ENCODE measurements at regions not wholly inside any gene's neighbourhood (a gene's known extent, or its start where the extent isn't known, plus 50 kb on each side); places are given as distances from the start of the nearest gene placed in this dataset.
A peak's percentile ranks its signal among the peaks of the same experiment; 100 is the strongest.
"Not testable (repeated sequence)": the region's sequence is repeated elsewhere in the genome, so short reads cannot be mapped to it uniquely, and the experiment has no call there.

DNA sequence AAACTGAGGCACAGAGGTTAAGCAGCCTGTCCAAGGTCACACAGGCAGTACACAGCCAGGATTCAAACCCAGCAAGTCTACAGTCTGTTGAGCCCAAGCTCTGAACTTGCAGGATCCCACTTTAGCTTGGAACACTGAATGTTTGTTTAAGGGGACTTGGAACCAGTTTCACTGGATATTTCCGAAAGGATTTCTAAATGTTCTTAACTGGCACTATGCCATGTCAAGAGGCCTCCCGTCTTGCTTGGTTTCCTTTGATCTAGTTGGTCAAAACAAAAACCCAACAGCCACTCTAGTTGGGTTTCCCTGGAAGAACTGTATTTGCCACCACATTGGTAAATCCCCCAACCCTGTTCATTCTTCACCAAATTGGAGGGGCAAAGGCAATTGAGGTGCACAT is 317.6 kb upstream of the KAZN start:
- Histone ChIP-seq H3K36me3 (ENCODE audit: control insufficient read depth, insufficient read depth, low read length) (no peaks in the 10 kb centered on the region), H3K27ac (ENCODE audit: low read depth, low read length) (no peak overlapping the region), H3K27me3 (ENCODE audit: control insufficient read depth, insufficient read depth, low read length) (no peaks in the 10 kb centered on the region), H3K4me3 (ENCODE audit: low read depth, low read length) (no peak overlapping the region), H3K4me1 (ENCODE audit: control insufficient read depth, insufficient read depth, low read length) (peaks cover 3% of the 10 kb centered on the region), H3K9me3 (ENCODE audit: control insufficient read depth, insufficient read depth, low read length) (no peaks in the 10 kb centered on the region)
- WGBS (ENCODE audit: insufficient coverage): 40% methylated on average over 2 of the region's 2 CpGs
- no peak for DNase-seq (ENCODE audit: low read depth in 4 of 6, low spot score in 6 of 6)

DNA sequence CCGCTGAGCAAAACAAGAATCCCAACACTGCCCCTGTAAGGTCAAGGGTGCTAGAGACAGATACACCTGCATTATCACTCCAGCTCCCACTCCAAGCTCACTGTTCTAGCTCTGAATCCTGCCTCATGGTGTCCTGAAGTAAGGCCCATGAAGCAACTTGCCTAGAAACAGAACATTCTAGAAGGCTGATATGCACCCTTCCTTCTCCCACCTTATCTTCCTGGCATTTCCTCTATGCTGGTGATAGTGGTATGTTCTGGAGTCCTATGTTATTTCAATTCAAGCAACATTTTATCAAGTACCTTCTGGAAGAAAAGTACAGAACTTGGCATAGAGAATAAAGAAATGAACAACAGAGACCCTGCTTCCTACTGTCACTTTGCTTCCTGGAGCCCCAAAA is 317.1 kb upstream of the KAZN start:
- no peak overlapping the region for H3K4me3 ChIP-seq (ENCODE audit: low read depth, low read length)
- H3K4me1 ChIP-seq (ENCODE audit: control insufficient read depth, insufficient read depth, low read length): peaks cover 3% of the 10 kb centered on the region
- 79% methylated on average over 1 of the region's 1 CpG for WGBS (ENCODE audit: insufficient coverage)
- no peaks in the 10 kb centered on the region for H3K36me3 ChIP-seq (ENCODE audit: control insufficient read depth, insufficient read depth, low read length)
- H3K27me3 ChIP-seq (ENCODE audit: control insufficient read depth, insufficient read depth, low read length): no peaks in the 10 kb centered on the region
- H3K27ac ChIP-seq (ENCODE audit: low read depth, low read length): no peak overlapping the region
- no peaks in the 10 kb centered on the region for H3K9me3 ChIP-seq (ENCODE audit: control insufficient read depth, insufficient read depth, low read length)
- no peak for DNase-seq (ENCODE audit: low read depth in 4 of 6, low spot score in 6 of 6)

DNA sequence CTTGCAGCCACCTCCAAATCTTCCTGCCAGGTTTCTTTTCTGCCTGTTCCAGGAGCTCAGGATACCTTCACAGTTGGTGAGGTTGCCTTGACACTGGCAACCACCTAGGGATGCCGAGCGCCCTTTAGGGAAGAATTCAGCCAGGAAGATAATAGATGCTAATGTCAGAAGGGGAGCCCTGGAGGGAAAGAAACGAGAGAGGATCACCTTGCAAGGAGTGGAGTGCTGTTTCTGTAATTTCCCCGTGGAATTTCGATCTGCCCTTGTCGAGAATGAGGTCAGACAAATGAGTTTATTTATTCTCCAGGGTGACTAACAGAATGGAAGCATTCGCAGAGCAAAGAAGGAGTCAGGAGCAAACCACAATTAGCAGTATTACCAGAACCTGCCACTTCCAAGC is 315.8 kb upstream of the KAZN start:
- H3K4me3 ChIP-seq (ENCODE audit: low read depth, low read length): no peak overlapping the region
- H3K9me3 ChIP-seq (ENCODE audit: control insufficient read depth, insufficient read depth, low read length): no peaks in the 10 kb centered on the region
- no peaks in the 10 kb centered on the region for H3K36me3 ChIP-seq (ENCODE audit: control insufficient read depth, insufficient read depth, low read length)
- peaks cover 3% of the 10 kb centered on the region for H3K4me1 ChIP-seq (ENCODE audit: control insufficient read depth, insufficient read depth, low read length)
- 32% methylated on average over 4 of the region's 7 CpGs for WGBS (ENCODE audit: insufficient coverage)
- DNase-seq (ENCODE audit: low read depth in 4 of 6, low spot score in 6 of 6): peak in 1 of 6 donors; percentile 67
- H3K27ac ChIP-seq (ENCODE audit: low read depth, low read length): no peak overlapping the region
- no peaks in the 10 kb centered on the region for H3K27me3 ChIP-seq (ENCODE audit: control insufficient read depth, insufficient read depth, low read length)

DNA sequence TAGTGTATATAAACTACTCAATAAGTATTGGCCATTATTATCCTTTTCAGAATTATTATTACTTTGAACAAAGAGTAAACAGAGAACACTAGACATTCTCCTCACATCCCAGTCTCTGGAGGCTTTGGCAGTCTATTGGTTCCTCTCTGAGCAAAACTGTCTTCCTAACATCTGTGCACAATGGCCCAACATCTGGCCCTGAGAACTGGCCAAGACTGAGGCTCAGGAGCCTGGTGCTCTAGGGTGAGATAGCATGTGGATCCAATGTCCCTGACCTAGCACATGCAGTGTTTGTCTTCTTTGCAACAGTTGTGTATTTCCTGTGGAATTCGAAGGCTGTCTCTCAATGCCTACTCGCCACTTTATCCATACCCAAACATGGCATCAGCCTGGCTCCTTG is 313.2 kb upstream of the KAZN start:
- 88% methylated on average over 2 of the region's 2 CpGs for WGBS (ENCODE audit: insufficient coverage)
- no peak for DNase-seq (ENCODE audit: low read depth in 4 of 6, low spot score in 6 of 6)

DNA sequence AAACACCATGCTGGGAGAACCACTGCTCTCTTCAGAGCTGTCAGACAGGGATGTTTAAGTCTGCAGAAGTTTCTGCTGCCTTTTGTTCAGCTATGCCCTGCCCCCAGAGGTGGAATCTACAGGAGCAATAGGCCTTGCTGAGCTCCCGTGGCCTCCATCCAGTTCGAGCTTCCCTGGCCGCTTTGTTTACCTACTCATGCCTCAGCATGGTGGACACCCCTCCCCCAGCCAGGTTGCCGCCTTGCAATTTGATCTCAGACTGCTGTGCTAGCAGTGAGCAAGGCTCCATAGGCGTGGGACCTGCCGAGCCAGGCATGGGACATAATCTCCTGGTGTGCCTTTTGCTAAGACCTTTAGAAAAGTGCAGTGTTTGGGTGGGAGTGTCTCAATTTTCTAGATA is 307.3 kb upstream of the KAZN start:
- not testable (repeated sequence) for H3K9me3 ChIP-seq (ENCODE audit: control insufficient read depth, insufficient read depth, low read length); H3K27ac ChIP-seq (ENCODE audit: low read depth, low read length); H3K4me3 ChIP-seq (ENCODE audit: low read depth, low read length); H3K4me1 ChIP-seq (ENCODE audit: control insufficient read depth, insufficient read depth, low read length); H3K36me3 ChIP-seq (ENCODE audit: control insufficient read depth, insufficient read depth, low read length); DNase-seq (ENCODE audit: low read depth in 4 of 6, low spot score in 6 of 6); H3K27me3 ChIP-seq (ENCODE audit: control insufficient read depth, insufficient read depth, low read length)
- WGBS (ENCODE audit: insufficient coverage): 44% methylated on average over 3 of the region's 6 CpGs

More for the DNA sequence above, 313.2 kb upstream of the KAZN start:
- H3K4me1 ChIP-seq (ENCODE audit: control insufficient read depth, insufficient read depth, low read length): peaks cover 3% of the 10 kb centered on the region
- no peaks in the 10 kb centered on the region for H3K9me3 ChIP-seq (ENCODE audit: control insufficient read depth, insufficient read depth, low read length)
- H3K27ac ChIP-seq (ENCODE audit: low read depth, low read length): no peak overlapping the region
- H3K27me3 ChIP-seq (ENCODE audit: control insufficient read depth, insufficient read depth, low read length): no peaks in the 10 kb centered on the region
- H3K4me3 ChIP-seq (ENCODE audit: low read depth, low read length): no peak overlapping the region
- H3K36me3 ChIP-seq (ENCODE audit: control insufficient read depth, insufficient read depth, low read length): no peaks in the 10 kb centered on the region

DNA sequence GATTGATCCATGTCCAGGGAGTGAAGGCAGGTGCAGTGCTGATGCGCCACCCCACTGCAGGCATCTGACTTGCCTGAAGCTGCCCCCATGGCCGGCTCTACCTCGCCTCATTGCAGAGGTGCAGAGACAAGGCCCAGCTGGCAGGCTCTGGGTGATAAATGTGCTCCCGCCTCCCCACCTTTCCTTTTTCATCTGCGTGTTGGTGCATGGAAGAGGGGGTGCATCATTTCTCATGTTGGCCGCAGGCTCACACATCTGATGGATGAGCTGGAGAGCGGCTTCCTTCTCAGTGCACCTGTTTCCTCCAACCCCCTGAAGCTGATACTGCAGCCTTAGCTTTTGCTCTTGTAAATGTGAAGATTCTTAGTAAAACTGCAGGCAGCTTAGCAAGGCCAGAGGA is 306.0 kb upstream of the KAZN start:
- no peak overlapping the region for H3K4me3 ChIP-seq (ENCODE audit: low read depth, low read length)
- 80% methylated on average over 3 of the region's 7 CpGs for WGBS (ENCODE audit: insufficient coverage)
- peak in 1 of 6 donors; percentile 68 for DNase-seq (ENCODE audit: low read depth in 4 of 6, low spot score in 6 of 6)
- H3K27ac ChIP-seq (ENCODE audit: low read depth, low read length): no peak overlapping the region
- no peaks in the 10 kb centered on the region for H3K36me3 ChIP-seq (ENCODE audit: control insufficient read depth, insufficient read depth, low read length)
- peaks cover 6% of the 10 kb centered on the region for H3K4me1 ChIP-seq (ENCODE audit: control insufficient read depth, insufficient read depth, low read length)
- H3K27me3 ChIP-seq (ENCODE audit: control insufficient read depth, insufficient read depth, low read length): no peaks in the 10 kb centered on the region
- H3K9me3 ChIP-seq (ENCODE audit: control insufficient read depth, insufficient read depth, low read length): no peaks in the 10 kb centered on the region

DNA sequence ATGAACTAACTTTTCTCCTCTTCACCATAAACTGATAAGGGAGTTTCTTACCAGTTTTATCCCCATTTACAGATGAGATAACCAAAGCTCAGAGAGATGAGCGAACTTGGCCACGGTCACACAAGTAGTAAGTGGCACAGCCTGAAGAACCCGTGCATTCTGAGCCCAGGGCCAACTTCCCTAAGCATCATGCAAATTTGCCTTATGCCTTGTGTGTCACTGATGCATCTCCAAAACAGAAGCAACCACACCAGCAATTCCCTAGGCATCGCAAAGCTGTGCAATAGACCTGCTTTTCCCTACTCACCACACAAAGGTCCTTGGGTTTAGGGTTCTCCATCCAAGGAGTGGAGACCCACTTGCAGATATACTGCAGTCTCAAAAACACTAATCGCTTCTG is 304.5 kb upstream of the KAZN start:
- Histone ChIP-seq H3K4me3 (ENCODE audit: low read depth, low read length) (no peak overlapping the region), H3K9me3 (ENCODE audit: control insufficient read depth, insufficient read depth, low read length) (no peaks in the 10 kb centered on the region), H3K27ac (ENCODE audit: low read depth, low read length) (no peak overlapping the region), H3K27me3 (ENCODE audit: control insufficient read depth, insufficient read depth, low read length) (no peaks in the 10 kb centered on the region), H3K36me3 (ENCODE audit: control insufficient read depth, insufficient read depth, low read length) (no peaks in the 10 kb centered on the region), H3K4me1 (ENCODE audit: control insufficient read depth, insufficient read depth, low read length) (peaks cover 6% of the 10 kb centered on the region)
- DNase-seq (ENCODE audit: low read depth in 4 of 6, low spot score in 6 of 6): peak in 1 of 6 donors; percentile 33
- WGBS (ENCODE audit: insufficient coverage): 94% methylated on average over 5 of the region's 5 CpGs

DNA sequence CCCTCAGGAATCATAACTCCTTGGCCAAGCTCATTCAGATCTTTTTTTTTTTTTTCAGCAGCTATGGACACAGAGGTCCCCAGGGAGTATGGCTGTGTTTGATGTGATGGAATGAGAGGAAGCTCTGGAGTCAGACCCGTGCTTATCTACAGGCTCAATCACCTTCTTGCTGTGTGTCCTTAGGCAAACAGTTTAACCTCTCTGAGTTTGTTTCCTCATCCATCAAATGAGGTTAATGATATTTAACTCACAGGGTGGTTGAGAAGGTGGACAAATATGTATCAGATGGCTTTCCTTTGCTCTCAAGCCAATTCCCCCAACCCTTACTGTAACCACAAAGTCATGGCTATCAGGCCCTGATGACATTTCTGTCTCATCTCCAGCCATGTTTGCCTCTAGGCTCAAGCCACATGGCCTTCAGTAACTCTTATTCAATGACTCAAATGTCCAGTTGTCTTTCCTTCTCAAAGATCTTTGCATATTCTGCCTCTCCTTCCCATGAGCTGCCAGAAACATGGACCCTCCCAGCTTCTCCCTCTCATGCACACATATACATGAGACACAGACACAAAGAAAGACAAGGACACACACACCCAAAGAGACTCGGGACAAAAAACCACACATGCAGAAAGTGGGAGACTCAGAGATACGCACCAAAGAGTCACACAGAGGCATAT is 303.5 kb upstream of the KAZN start:
- WGBS (ENCODE audit: insufficient coverage): 87% methylated on average over 2 of the region's 3 CpGs

DNA sequence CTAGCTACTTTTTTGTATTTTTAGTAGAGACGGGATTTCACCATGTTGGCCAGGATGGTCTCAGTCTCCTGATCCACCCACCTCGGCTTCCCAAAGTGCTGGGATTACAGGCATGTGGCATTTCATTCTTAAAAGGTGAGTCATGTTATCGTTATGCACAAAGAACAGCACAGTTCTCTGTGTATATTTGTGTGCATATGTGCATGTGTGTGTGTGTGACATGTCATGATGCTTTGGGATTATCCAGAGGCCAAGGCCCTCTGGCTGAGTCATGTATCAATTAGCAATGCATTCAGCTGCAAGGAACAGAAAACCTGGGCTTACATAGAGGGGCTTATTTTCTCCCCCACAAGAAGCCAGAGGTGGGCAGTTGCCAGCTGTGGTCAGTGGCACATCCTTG is 301.7 kb upstream of the KAZN start:
- DNase-seq (ENCODE audit: low read depth in 4 of 6, low spot score in 6 of 6): no peak

More for the DNA sequence above, 303.5 kb upstream of the KAZN start:
- no peaks in the 10 kb centered on the region for H3K36me3 ChIP-seq (ENCODE audit: control insufficient read depth, insufficient read depth, low read length)
- H3K4me1 ChIP-seq (ENCODE audit: control insufficient read depth, insufficient read depth, low read length): peaks cover 6% of the 10 kb centered on the region
- no peak overlapping the region for H3K27ac ChIP-seq (ENCODE audit: low read depth, low read length)
- H3K4me3 ChIP-seq (ENCODE audit: low read depth, low read length): no peak overlapping the region
- no peaks in the 10 kb centered on the region for H3K9me3 ChIP-seq (ENCODE audit: control insufficient read depth, insufficient read depth, low read length)
- DNase-seq (ENCODE audit: low read depth in 4 of 6, low spot score in 6 of 6): no peak
- no peaks in the 10 kb centered on the region for H3K27me3 ChIP-seq (ENCODE audit: control insufficient read depth, insufficient read depth, low read length)

DNA sequence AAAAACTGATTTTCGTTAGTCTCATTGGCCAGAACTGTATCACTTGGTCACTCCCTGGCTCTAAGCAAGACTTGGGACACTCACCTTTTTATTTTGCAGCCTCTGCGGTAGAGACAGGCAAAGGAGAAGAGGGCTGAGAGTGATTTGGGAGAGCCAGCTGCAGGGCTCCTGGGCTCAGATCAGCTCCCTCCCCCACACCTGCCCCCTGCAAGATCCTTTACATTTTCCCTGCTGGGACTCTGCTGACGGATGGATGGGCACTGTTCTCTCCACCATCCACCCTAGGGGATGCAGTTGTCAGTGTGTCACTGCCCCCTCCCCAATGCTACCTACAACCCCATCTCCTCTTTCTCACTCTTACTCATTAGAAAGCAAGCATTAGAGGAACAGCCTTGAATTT is 301.1 kb upstream of the KAZN start:
- Histone ChIP-seq H3K4me3 (ENCODE audit: low read depth, low read length) (no peak overlapping the region), H3K9me3 (ENCODE audit: control insufficient read depth, insufficient read depth, low read length) (no peaks in the 10 kb centered on the region), H3K4me1 (ENCODE audit: control insufficient read depth, insufficient read depth, low read length) (peaks cover 3% of the 10 kb centered on the region), H3K36me3 (ENCODE audit: control insufficient read depth, insufficient read depth, low read length) (no peaks in the 10 kb centered on the region), H3K27ac (ENCODE audit: low read depth, low read length) (no peak overlapping the region), H3K27me3 (ENCODE audit: control insufficient read depth, insufficient read depth, low read length) (no peaks in the 10 kb centered on the region)
- WGBS (ENCODE audit: insufficient coverage): 100% methylated on average over 1 of the region's 3 CpGs
- no peak for DNase-seq (ENCODE audit: low read depth in 4 of 6, low spot score in 6 of 6)

More for the DNA sequence above, 301.7 kb upstream of the KAZN start:
- Histone ChIP-seq H3K27me3 (ENCODE audit: control insufficient read depth, insufficient read depth, low read length) (no peaks in the 10 kb centered on the region), H3K9me3 (ENCODE audit: control insufficient read depth, insufficient read depth, low read length) (no peaks in the 10 kb centered on the region), H3K4me1 (ENCODE audit: control insufficient read depth, insufficient read depth, low read length) (peaks cover 6% of the 10 kb centered on the region), H3K4me3 (ENCODE audit: low read depth, low read length) (no peak overlapping the region), H3K36me3 (ENCODE audit: control insufficient read depth, insufficient read depth, low read length) (no peaks in the 10 kb centered on the region), H3K27ac (ENCODE audit: low read depth, low read length) (no peak overlapping the region)
- 80% methylated on average over 2 of the region's 3 CpGs for WGBS (ENCODE audit: insufficient coverage)
